ENCODE measurements at regions not wholly inside any gene's neighbourhood (a gene's known extent, or its start where the extent isn't known, plus 50 kb on each side); places are given as distances from the start of the nearest gene placed in this dataset.

- no peak overlapping the region for H3K4me3 ChIP-seq (ENCODE audit: low read depth, low read length)
- no peaks in the 10 kb centered on the region for H3K36me3 ChIP-seq (ENCODE audit: insufficient read depth)
- no peak for DNase-seq (ENCODE audit: extremely low spot score)
- no peak overlapping the region for H3K27ac ChIP-seq (ENCODE audit: low read depth)
- no peaks in the 10 kb centered on the region for H3K4me1 ChIP-seq (ENCODE audit: insufficient read depth)
These were observed 1574.2 kb upstream of the ACVR2A start for GRCh38 chr2:146270618-146271017.

- DNase-seq (ENCODE audit: extremely low spot score), result no peak
- Histone ChIP-seq H3K27ac (ENCODE audit: low read depth) (no peak overlapping the region), H3K4me1 (ENCODE audit: insufficient read depth) (no peaks in the 10 kb centered on the region), H3K4me3 (ENCODE audit: low read depth, low read length) (no peak overlapping the region), H3K36me3 (ENCODE audit: insufficient read depth) (no peaks in the 10 kb centered on the region)
These were observed 1577.7 kb upstream of the ACVR2A start for GRCh38 chr2:146267093-146267492.

DNA sequence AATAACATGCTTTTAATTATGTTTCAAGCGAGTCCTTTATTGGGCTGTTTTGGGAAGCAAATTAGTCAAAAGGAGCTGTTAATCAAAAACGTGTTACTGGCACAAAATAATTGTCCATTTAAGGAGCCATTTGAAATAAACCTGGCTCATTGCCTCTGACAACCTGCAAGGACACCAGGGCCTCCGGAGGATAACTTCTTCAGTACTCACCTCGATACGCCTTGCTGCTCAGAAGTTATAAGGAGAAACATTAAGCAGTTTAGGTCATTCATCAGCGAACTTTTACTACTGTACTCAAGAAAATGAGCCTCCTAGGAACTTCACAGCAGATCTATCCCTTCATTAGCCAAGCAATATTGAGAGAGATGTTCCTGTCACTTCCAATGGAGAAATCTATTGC lies 1579.2 kb upstream of the ACVR2A start:
- Histone ChIP-seq H3K36me3 (ENCODE audit: insufficient read depth) (no peaks in the 10 kb centered on the region), H3K27ac (ENCODE audit: low read depth) (no peak overlapping the region), H3K4me3 (ENCODE audit: low read depth, low read length) (no peak overlapping the region), H3K4me1 (ENCODE audit: insufficient read depth) (no peaks in the 10 kb centered on the region)
- 75% methylated on average over 6 of the region's 6 CpGs for WGBS
- no peak for DNase-seq (ENCODE audit: extremely low spot score)

DNA sequence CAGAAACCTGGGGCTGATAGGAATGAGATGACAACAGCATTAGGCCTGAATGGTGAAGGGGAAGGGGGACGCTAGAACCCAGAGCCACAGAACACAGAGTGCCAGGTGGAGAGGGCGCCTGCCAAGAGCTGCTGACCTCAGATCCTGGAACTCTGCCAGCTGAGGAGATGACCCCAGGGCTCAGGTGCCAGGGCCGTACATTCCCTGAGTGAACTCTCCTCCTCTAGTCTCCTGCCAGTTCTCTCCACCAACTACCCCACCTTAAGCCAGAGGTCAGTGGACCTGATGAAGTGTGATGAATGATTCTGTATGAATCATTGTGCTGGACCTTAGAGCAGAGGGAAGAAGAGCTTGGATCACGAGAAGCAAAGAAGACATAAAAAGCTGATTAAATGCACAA lies 1582.2 kb upstream of the ACVR2A start:
- H3K36me3 ChIP-seq (ENCODE audit: insufficient read depth), result no peaks in the 10 kb centered on the region
- DNase-seq (ENCODE audit: extremely low spot score), result no peak
- H3K27ac ChIP-seq (ENCODE audit: low read depth), result no peak overlapping the region
- H3K4me1 ChIP-seq (ENCODE audit: insufficient read depth), result no peaks in the 10 kb centered on the region
- 72% methylated on average over 4 of the region's 4 CpGs for WGBS
- no peak overlapping the region for H3K4me3 ChIP-seq (ENCODE audit: low read depth, low read length)

DNA sequence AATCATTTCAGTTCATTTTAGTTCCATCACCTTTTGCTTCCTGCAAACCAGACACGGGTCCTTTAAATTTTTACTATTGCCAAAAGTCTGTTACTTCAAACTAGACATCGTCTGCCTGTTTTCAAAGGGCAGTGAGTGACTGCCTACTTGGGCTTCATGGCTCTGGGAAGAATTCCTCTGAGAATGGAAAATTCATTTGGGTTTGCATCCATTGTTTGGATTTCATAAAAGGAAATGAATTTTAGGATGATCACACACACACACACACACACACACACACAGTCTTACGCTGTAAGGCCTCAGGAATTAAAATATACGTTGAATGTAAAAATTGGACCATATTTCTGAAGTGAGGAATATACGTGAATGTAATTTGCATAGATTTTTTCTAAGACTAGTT lies 1584.3 kb upstream of the ACVR2A start:
- WGBS, result 59% methylated on average over 5 of the region's 5 CpGs
- no peak overlapping the region for H3K27ac ChIP-seq (ENCODE audit: low read depth)
- no peaks in the 10 kb centered on the region for H3K4me1 ChIP-seq (ENCODE audit: insufficient read depth)
- no peaks in the 10 kb centered on the region for H3K36me3 ChIP-seq (ENCODE audit: insufficient read depth)
- H3K4me3 ChIP-seq (ENCODE audit: low read depth, low read length), result no peak overlapping the region
- DNase-seq (ENCODE audit: extremely low spot score), result no peak

DNA sequence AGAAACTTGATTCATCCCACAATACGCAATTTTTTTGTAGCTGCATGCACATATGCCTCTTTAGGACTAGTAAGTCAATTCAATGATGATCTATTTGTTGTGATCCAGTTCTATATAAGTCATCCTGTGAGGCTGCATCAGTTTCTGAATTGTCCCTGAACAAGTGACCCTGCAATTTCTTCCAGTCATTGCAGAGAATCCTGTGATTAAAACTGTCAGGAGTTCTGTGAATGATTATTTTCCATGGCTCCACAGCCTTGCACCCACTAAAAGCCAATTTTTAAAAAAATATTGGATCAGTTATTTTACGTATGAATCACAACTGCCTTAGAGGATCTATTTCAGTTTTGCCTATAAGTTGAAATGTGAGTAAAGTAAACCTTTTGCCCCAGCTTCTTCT lies 1585.0 kb upstream of the ACVR2A start:
- H3K36me3 ChIP-seq (ENCODE audit: insufficient read depth), result no peaks in the 10 kb centered on the region
- no peak for DNase-seq (ENCODE audit: extremely low spot score)
- H3K27ac ChIP-seq (ENCODE audit: low read depth), result no peak overlapping the region
- H3K4me3 ChIP-seq (ENCODE audit: low read depth, low read length), result no peak overlapping the region
- WGBS, result 89% methylated on average over 2 of the region's 2 CpGs
- H3K4me1 ChIP-seq (ENCODE audit: insufficient read depth), result no peaks in the 10 kb centered on the region

DNA sequence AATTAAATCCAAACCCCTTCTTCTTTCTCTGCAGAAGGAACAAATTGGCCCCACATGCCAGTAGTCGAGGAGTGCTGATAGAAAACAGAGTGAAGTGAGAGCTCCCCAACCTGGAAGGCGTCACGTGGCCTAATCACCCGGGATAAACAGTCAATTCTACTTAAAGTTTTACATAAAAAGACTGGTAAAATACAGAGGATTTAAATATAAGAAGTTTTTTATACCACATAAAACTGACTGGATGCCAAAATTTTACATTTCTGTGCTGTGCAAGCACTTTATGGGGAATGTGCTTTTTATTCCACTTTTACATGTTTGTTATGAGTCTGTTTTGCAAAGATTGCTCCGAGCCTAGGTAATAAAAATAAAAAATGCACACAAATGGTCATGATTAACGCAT lies 1586.8 kb upstream of the ACVR2A start:
- no peak overlapping the region for H3K27ac ChIP-seq (ENCODE audit: low read depth)
- WGBS, result 55% methylated on average over 6 of the region's 6 CpGs
- H3K36me3 ChIP-seq (ENCODE audit: insufficient read depth), result no peaks in the 10 kb centered on the region
- DNase-seq (ENCODE audit: extremely low spot score), result no peak
- H3K4me1 ChIP-seq (ENCODE audit: insufficient read depth), result no peaks in the 10 kb centered on the region
- no peak overlapping the region for H3K4me3 ChIP-seq (ENCODE audit: low read depth, low read length)

DNA sequence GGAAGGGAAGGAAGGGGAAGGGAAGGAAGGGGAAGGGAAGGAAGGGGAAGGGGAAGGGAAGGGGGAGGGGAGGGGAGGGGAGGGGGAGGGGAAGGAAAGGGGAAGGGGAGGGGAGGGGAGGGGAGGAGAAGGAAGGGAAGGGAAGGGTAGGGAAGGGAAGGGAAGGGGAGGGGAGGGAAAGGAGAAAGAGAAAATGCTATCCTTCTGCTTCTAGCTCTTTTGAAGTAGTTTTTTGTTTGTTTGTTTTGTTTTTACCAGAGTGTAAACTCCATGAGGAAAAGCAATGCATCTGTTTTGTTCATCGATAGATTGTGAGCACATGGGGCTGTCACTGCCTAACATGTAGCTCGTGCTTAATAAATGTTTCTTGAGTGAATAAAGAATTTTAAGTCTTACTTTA lies 1592.7 kb upstream of the ACVR2A start:
- Histone ChIP-seq H3K27ac (ENCODE audit: low read depth) (no peak overlapping the region), H3K36me3 (ENCODE audit: insufficient read depth) (no peaks in the 10 kb centered on the region), H3K4me1 (ENCODE audit: insufficient read depth) (no peaks in the 10 kb centered on the region), H3K4me3 (ENCODE audit: low read depth, low read length) (no peak overlapping the region)
- WGBS, result 94% methylated on average over 2 of the region's 2 CpGs
- DNase-seq (ENCODE audit: extremely low spot score), result no peak

DNA sequence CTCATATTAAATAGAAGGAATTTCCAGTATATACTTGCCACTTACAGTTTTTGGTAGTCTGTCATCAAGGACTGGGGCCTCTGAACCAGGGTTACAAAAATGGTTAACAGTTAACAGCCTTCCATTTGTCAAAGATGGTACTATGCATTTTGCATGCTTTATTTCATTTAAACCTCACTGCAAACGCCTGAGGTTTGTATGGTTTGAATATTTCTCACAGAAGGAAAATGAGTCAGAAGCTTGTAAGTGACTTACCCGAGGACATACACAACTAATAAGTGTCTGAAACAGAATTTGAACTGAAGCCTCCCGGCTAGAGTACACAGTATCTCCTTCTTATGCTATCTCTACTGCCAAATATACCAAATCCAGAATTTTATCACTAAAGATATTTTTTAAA lies 1593.5 kb upstream of the ACVR2A start:
- Histone ChIP-seq H3K4me1 (ENCODE audit: insufficient read depth) (no peaks in the 10 kb centered on the region), H3K27ac (ENCODE audit: low read depth) (no peak overlapping the region), H3K4me3 (ENCODE audit: low read depth, low read length) (no peak overlapping the region), H3K36me3 (ENCODE audit: insufficient read depth) (no peaks in the 10 kb centered on the region)
- WGBS, result 57% methylated on average over 3 of the region's 3 CpGs
- no peak for DNase-seq (ENCODE audit: extremely low spot score)

- no peak overlapping the region for H3K27ac ChIP-seq (ENCODE audit: low read depth)
- WGBS, result 4% methylated on average over 1 of the region's 1 CpG
- H3K36me3 ChIP-seq (ENCODE audit: insufficient read depth), result no peaks in the 10 kb centered on the region
- H3K4me3 ChIP-seq (ENCODE audit: low read depth, low read length), result no peak overlapping the region
- DNase-seq (ENCODE audit: extremely low spot score), result no peak
- H3K4me1 ChIP-seq (ENCODE audit: insufficient read depth), result no peaks in the 10 kb centered on the region
These were observed 1597.9 kb upstream of the ACVR2A start for GRCh38 chr2:146246736-146247523.

GRCh38 chr2:146246002-146246735 lies 1598.7 kb upstream of the ACVR2A start:
- 38% methylated on average over 3 of the region's 3 CpGs for WGBS
- no peak overlapping the region for H3K4me3 ChIP-seq (ENCODE audit: low read depth, low read length)
- no peak overlapping the region for H3K27ac ChIP-seq (ENCODE audit: low read depth)
- DNase-seq (ENCODE audit: extremely low spot score), result no peak
- H3K36me3 ChIP-seq (ENCODE audit: insufficient read depth), result no peaks in the 10 kb centered on the region
- H3K4me1 ChIP-seq (ENCODE audit: insufficient read depth), result no peaks in the 10 kb centered on the region

GRCh38 chr2:146244830-146245229 lies 1600.0 kb upstream of the ACVR2A start:
- no peak overlapping the region for H3K27ac ChIP-seq (ENCODE audit: low read depth)
- 70% methylated on average over 2 of the region's 2 CpGs for WGBS
- DNase-seq (ENCODE audit: extremely low spot score), result no peak
- no peaks in the 10 kb centered on the region for H3K36me3 ChIP-seq (ENCODE audit: insufficient read depth)
- no peaks in the 10 kb centered on the region for H3K4me1 ChIP-seq (ENCODE audit: insufficient read depth)
- H3K4me3 ChIP-seq (ENCODE audit: low read depth, low read length), result no peak overlapping the region

DNA sequence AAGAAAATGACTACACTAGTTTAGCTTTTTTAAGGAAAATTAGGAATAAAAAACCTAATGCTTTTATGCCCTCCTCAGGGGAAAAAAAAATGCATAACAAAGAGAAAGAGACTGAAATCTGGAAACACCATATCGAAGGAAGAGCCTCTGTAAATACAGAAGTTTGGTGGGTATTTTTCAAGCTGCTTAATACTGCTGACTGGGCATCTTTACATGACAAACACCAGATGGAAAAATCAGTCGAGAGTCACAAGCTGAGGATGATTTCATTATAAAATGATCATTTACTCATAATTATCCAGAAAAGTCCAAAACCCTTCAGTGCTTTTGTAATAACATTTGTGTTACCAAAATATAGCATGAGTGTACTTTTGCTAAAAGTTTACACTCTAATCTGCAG lies 1600.7 kb upstream of the ACVR2A start:
- H3K4me3 ChIP-seq (ENCODE audit: low read depth, low read length), result no peak overlapping the region
- WGBS, result 52% methylated on average over 2 of the region's 2 CpGs
- H3K36me3 ChIP-seq (ENCODE audit: insufficient read depth), result no peaks in the 10 kb centered on the region
- DNase-seq (ENCODE audit: extremely low spot score), result no peak
- H3K4me1 ChIP-seq (ENCODE audit: insufficient read depth), result no peaks in the 10 kb centered on the region
- no peak overlapping the region for H3K27ac ChIP-seq (ENCODE audit: low read depth)

- H3K4me3 ChIP-seq (ENCODE audit: low read depth, low read length), result no peak overlapping the region
- no peak for DNase-seq (ENCODE audit: extremely low spot score)
- 48% methylated on average over 1 of the region's 1 CpG for WGBS
These were observed 1603.8 kb upstream of the ACVR2A start for GRCh38 chr2:146241023-146241422.

More at GRCh38 chr2:146241023-146241422, 1603.8 kb upstream of the ACVR2A start:
- Histone ChIP-seq H3K36me3 (ENCODE audit: insufficient read depth) (no peaks in the 10 kb centered on the region), H3K4me1 (ENCODE audit: insufficient read depth) (no peaks in the 10 kb centered on the region), H3K27ac (ENCODE audit: low read depth) (no peak overlapping the region)
